CD8-positive, alpha-beta memory T cell (primary cell): ENCODE measurements at regions not wholly inside any gene's neighbourhood (a gene's known extent, or its start where the extent isn't known, plus 50 kb on each side); places are given as distances from the start of the nearest gene placed in this dataset.

Experiments used
- CTCF ChIA-PET: fragments of 350-600 bp; sonication (Branson Sonifier 250); formaldehyde crosslinking; loops from one replicate; lab custom pipeline; 2021; ENCODE audit warnings: antibody characterized with exemption; lab: Charles Lee
- POLR2A ChIA-PET: fragments of 350-600 bp; sonication (Branson Sonifier 250); formaldehyde crosslinking; loops from one replicate; lab custom pipeline; 2021; ENCODE audit warnings: antibody characterized with exemption; lab: Charles Lee
- DNase-seq, 5 donors: peaks; one replicate each; pipeline versions ENCODE4 v3.0.0 to v3.0.0-alpha.2; 2020 to 2022; ENCODE audit warnings: mixed read lengths in 1 of 5
- H3K27ac ChIP-seq: one replicate; pipeline ENCODE4 v1.7.0; 2013; ENCODE audit warnings: low read depth, mild to moderate bottlenecking, low read length, moderate library complexity
- H3K27me3 ChIP-seq: 2 replicates; pipeline ENCODE4 v1.7.0; 2013; ENCODE audit warnings: low read length, mild to moderate bottlenecking; ENCODE audit not compliant: insufficient read depth, poor library complexity, severe bottlenecking
- H3K36me3 ChIP-seq: 2 replicates; pipeline ENCODE4 v1.7.0; 2013; ENCODE audit warnings: mild to moderate bottlenecking, low read length, moderate library complexity; ENCODE audit not compliant: insufficient read depth
- H3K4me1 ChIP-seq: 2 replicates; pipeline ENCODE4 v1.7.0; 2013; ENCODE audit warnings: mild to moderate bottlenecking, low read length, moderate library complexity; ENCODE audit not compliant: insufficient read depth
- H3K4me3 ChIP-seq: 2 replicates; pipeline ENCODE4 v1.7.0; 2013; ENCODE audit warnings: mild to moderate bottlenecking, low read length
- H3K9me3 ChIP-seq: 2 replicates; pipeline ENCODE4 v1.7.0; 2013; ENCODE audit warnings: mild to moderate bottlenecking, low read length
- H3K27ac Mint-ChIP-seq, 8 donors: one replicate each; pipeline ENCODE4 v1.8.0; 2020 to 2021; ENCODE audit warnings: mixed read lengths in 8 of 8, mild to moderate bottlenecking in 6 of 8, inconsistent platforms in 3 of 8, moderate library complexity in 3 of 8
- H3K27me3 Mint-ChIP-seq, 2 donors: one replicate each; pipeline ENCODE4 v1.8.0; 2020 to 2021; ENCODE audit warnings: mixed read lengths in 2 of 2, mild to moderate bottlenecking in 1 of 2, moderate library complexity in 1 of 2
- H3K36me3 Mint-ChIP-seq, 3 donors: one replicate each; pipeline ENCODE4 v1.8.0; 2020 to 2021; ENCODE audit warnings: mixed read lengths in 3 of 3, inconsistent platforms in 1 of 3, mild to moderate bottlenecking in 1 of 3
- H3K4me1 Mint-ChIP-seq, 3 donors: one replicate each; pipeline ENCODE4 v1.8.0; 2020 to 2021; ENCODE audit warnings: mixed read lengths in 3 of 3, inconsistent platforms in 1 of 3, mild to moderate bottlenecking in 1 of 3
- H3K4me3 Mint-ChIP-seq, 7 donors: one replicate each; pipeline ENCODE4 v1.8.0; 2020 to 2021; ENCODE audit warnings: mixed read lengths in 7 of 7, mild to moderate bottlenecking in 6 of 7, moderate library complexity in 4 of 7, inconsistent platforms in 2 of 7
- H3K9me3 Mint-ChIP-seq, 5 donors: one replicate each; pipeline ENCODE4 v1.8.0; 2020 to 2022; ENCODE audit warnings: mixed read lengths in 5 of 5, mild to moderate bottlenecking in 3 of 5, moderate library complexity in 2 of 5, inconsistent platforms in 1 of 5

DNA sequence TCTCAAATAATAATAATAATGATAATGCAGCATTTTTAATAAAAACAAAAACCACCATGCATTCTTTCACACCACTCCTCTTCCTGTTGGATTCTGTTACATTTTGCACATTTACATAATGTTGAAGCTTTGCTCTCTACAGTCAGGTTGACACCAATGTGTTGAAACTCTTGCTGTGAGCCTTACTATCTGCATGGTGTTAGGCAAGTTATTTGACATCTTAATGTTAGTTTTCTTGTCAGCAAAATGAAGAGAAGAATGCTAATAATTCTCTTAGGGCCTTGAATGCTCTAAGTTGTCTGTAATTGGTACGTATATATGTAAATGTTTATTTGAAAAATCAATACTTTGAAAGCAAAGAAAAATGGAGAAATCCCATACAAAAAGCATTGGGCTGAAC lies 525.5 kb upstream of the PTGER4 start:
- H3K9me3 Mint-ChIP-seq, result no peaks in the 10 kb centered on the region
- H3K27me3 ChIP-seq, result no peaks in the 10 kb centered on the region
- H3K27ac Mint-ChIP-seq, result no peak overlapping the region
- no peak overlapping the region for H3K4me3 Mint-ChIP-seq
- H3K4me3 ChIP-seq, result no peak overlapping the region
- peaks cover 0 to 4% (median 0%) of the 10 kb centered on the region in 3 donors for H3K36me3 Mint-ChIP-seq
- H3K27me3 Mint-ChIP-seq, result peaks cover 0 to 2% of the 10 kb centered on the region in 2 donors
- no peak for DNase-seq
- CTCF ChIA-PET, result no interaction called here
- no peaks in the 10 kb centered on the region for H3K9me3 ChIP-seq
- POLR2A ChIA-PET, result no interaction called here
- H3K36me3 ChIP-seq, result no peaks in the 10 kb centered on the region
- no peaks in the 10 kb centered on the region for H3K4me1 Mint-ChIP-seq
- no peak overlapping the region for H3K27ac ChIP-seq
- no peaks in the 10 kb centered on the region for H3K4me1 ChIP-seq

- no peaks in the 10 kb centered on the region for H3K9me3 ChIP-seq
- POLR2A ChIA-PET, result no interaction called here
- no peaks in the 10 kb centered on the region for H3K36me3 ChIP-seq
- DNase-seq, result no peak
- Mint-ChIP-seq H3K27ac (peak overlapping the region in 2 of 8 donors; percentile 0 to 64), H3K4me3 (no peak overlapping the region), H3K9me3 (no peaks in the 10 kb centered on the region), H3K4me1 (no peaks in the 10 kb centered on the region), H3K36me3 (peaks cover 0 to 4% (median 0%) of the 10 kb centered on the region in 3 donors), H3K27me3 (peaks cover 0 to 2% of the 10 kb centered on the region in 2 donors)
- no peaks in the 10 kb centered on the region for H3K27me3 ChIP-seq
- CTCF ChIA-PET, result no interaction called here
- no peaks in the 10 kb centered on the region for H3K4me1 ChIP-seq
- no peak overlapping the region for H3K4me3 ChIP-seq
- H3K27ac ChIP-seq, result no peak overlapping the region
Observed at GRCh38 chr5:40150896-40151295, 528.8 kb upstream of the PTGER4 start.

DNA sequence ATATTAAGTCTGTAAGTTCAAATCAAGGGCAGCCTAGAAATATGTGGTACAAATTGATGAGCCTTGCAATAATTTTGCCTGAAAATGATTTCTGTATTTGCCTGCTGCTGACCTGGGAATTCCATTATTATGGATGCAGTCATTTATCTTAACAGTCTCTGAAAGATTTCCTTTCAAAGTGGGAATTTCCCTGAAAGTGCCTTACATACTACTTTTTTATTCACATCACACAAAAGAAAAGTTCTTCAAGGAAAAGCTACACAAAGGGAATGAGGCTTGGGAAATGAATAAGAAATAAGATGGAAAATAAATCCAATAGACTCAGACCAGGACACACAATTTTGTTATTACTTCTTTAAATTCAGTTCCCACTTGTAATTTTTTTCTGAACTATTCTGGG lies 537.8 kb upstream of the PTGER4 start:
- ChIA-PET CTCF (no interaction called here), POLR2A (no interaction called here)
- Histone ChIP-seq H3K9me3 (no peaks in the 10 kb centered on the region), H3K27ac (no peak overlapping the region), H3K27me3 (no peaks in the 10 kb centered on the region), H3K4me1 (no peaks in the 10 kb centered on the region), H3K36me3 (no peaks in the 10 kb centered on the region), H3K4me3 (no peak overlapping the region)
- no peak for DNase-seq
- no peaks in the 10 kb centered on the region for H3K27me3 Mint-ChIP-seq
- no peak overlapping the region for H3K4me3 Mint-ChIP-seq
- no peaks in the 10 kb centered on the region for H3K4me1 Mint-ChIP-seq
- H3K9me3 Mint-ChIP-seq, result no peaks in the 10 kb centered on the region
- no peaks in the 10 kb centered on the region for H3K36me3 Mint-ChIP-seq
- no peak overlapping the region for H3K27ac Mint-ChIP-seq

DNA sequence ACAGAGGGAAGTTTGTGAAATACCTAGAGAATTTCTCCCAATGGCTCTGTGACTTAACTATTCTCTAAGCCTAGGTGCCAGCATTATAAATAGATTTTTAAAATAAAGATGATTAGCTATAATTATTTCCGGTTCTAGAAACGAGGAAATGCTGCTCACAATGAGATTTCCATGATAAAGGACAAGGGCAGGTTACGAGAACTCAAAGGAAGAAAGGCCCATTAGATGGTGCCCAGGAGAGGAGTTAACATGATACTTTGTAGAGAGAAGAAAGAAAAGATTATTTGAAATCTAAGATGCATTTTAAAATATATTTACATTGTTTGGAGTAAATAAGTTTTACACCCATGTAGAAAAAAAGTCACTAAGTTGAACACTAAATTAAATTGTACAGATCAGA lies 538.3 kb upstream of the PTGER4 start:
- no peaks in the 10 kb centered on the region for H3K36me3 Mint-ChIP-seq
- Histone ChIP-seq H3K36me3 (no peaks in the 10 kb centered on the region), H3K27me3 (no peaks in the 10 kb centered on the region), H3K4me3 (no peak overlapping the region), H3K27ac (no peak overlapping the region), H3K9me3 (no peaks in the 10 kb centered on the region), H3K4me1 (no peaks in the 10 kb centered on the region)
- no peak for DNase-seq
- POLR2A ChIA-PET, result no interaction called here
- CTCF ChIA-PET, result no interaction called here
- H3K9me3 Mint-ChIP-seq, result no peaks in the 10 kb centered on the region
- no peak overlapping the region for H3K4me3 Mint-ChIP-seq
- H3K27ac Mint-ChIP-seq, result no peak overlapping the region
- H3K27me3 Mint-ChIP-seq, result no peaks in the 10 kb centered on the region
- no peaks in the 10 kb centered on the region for H3K4me1 Mint-ChIP-seq

DNA sequence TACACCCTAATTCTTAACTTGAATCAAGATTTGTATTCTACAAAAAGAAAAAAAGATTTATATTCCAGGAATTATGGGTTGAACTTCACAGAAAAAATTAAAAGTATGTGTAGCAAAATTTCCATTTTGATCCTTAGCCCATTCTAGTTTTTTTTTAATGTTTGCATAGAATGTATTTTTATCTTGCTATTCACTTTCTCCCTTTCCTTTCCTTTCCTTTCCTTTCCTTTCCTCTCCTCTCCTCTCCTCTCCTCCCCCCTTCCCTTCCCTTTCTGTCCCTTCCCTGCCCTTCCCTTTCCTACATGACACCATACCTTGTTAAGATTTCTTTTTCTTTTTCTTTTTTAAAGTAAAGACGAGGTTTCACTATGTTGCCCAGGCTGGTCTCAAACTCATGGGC lies 542.5 kb upstream of the PTGER4 start:
- Histone ChIP-seq H3K4me3 (no peak overlapping the region), H3K4me1 (no peaks in the 10 kb centered on the region), H3K36me3 (no peaks in the 10 kb centered on the region), H3K9me3 (no peaks in the 10 kb centered on the region), H3K27me3 (no peaks in the 10 kb centered on the region), H3K27ac (no peak overlapping the region)
- Mint-ChIP-seq H3K9me3 (no peaks in the 10 kb centered on the region), H3K4me1 (no peaks in the 10 kb centered on the region), H3K27ac (no peak overlapping the region), H3K27me3 (peaks cover 0 to 2% of the 10 kb centered on the region in 2 donors), H3K36me3 (peaks cover 0 to 2% (median 0%) of the 10 kb centered on the region in 3 donors), H3K4me3 (no peak overlapping the region)
- CTCF ChIA-PET, result no interaction called here
- POLR2A ChIA-PET, result no interaction called here
- no peak for DNase-seq

- H3K9me3 ChIP-seq, result no peaks in the 10 kb centered on the region
- H3K4me1 ChIP-seq, result no peaks in the 10 kb centered on the region
- H3K4me3 ChIP-seq, result no peak overlapping the region
- H3K27me3 ChIP-seq, result no peaks in the 10 kb centered on the region
- DNase-seq, result no peak
- peaks cover 0 to 14% (median 0%) of the 10 kb centered on the region in 3 donors for H3K36me3 Mint-ChIP-seq
- H3K9me3 Mint-ChIP-seq, result no peaks in the 10 kb centered on the region
- H3K4me3 Mint-ChIP-seq, result no peak overlapping the region
- H3K36me3 ChIP-seq, result no peaks in the 10 kb centered on the region
- ChIA-PET CTCF (no interaction called here), POLR2A (no interaction called here)
- H3K27ac Mint-ChIP-seq, result no peak overlapping the region
- peaks cover 0 to 2% of the 10 kb centered on the region in 2 donors for H3K27me3 Mint-ChIP-seq
- H3K27ac ChIP-seq, result no peak overlapping the region
- no peaks in the 10 kb centered on the region for H3K4me1 Mint-ChIP-seq
Observed at GRCh38 chr5:40134883-40135520, 544.7 kb upstream of the PTGER4 start.

GRCh38 chr5:40124367-40124766 lies 555.3 kb upstream of the PTGER4 start:
- Histone ChIP-seq H3K27me3 (no peaks in the 10 kb centered on the region), H3K9me3 (no peaks in the 10 kb centered on the region), H3K4me1 (no peaks in the 10 kb centered on the region), H3K4me3 (no peak overlapping the region), H3K36me3 (no peaks in the 10 kb centered on the region), H3K27ac (no peak overlapping the region)
- Mint-ChIP-seq H3K36me3 (peaks cover 1 to 30% (median 3%) of the 10 kb centered on the region in 3 donors), H3K27me3 (peaks cover 0 to 2% of the 10 kb centered on the region in 2 donors), H3K4me3 (no peak overlapping the region), H3K9me3 (peaks cover 4 to 19% (median 16%) of the 10 kb centered on the region in 5 donors), H3K27ac (no peak overlapping the region), H3K4me1 (peaks cover 13 to 20% (median 15%) of the 10 kb centered on the region in 3 donors)
- DNase-seq, result no peak
- ChIA-PET CTCF (no interaction called here), POLR2A (no interaction called here)

DNA sequence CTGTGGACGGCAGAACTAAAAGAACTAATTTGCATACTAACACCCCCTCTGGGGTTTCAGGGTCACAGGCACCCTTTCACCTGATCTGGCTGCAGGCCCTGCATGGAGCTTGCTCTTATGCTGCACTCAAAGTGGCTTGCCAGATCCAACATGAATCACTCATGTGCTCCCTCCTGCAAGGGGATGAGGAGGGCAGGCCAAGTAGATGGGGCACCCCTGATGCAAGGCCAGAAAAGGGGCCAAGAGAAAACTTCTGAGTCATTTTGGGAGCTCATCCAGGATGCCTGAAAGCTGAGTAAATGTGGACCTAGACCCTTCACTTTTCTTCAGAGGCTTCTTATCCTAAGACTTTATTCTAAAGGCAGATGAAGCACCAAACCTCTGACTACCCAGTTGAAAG lies 558.5 kb upstream of the PTGER4 start:
- Mint-ChIP-seq H3K4me3 (no peak overlapping the region), H3K36me3 (peaks cover 1 to 19% (median 3%) of the 10 kb centered on the region in 3 donors), H3K4me1 (no peaks in the 10 kb centered on the region), H3K9me3 (peaks cover 4 to 16% (median 14%) of the 10 kb centered on the region in 5 donors), H3K27ac (no peak overlapping the region), H3K27me3 (no peaks in the 10 kb centered on the region)
- Histone ChIP-seq H3K27ac (no peak overlapping the region), H3K36me3 (no peaks in the 10 kb centered on the region), H3K4me3 (no peak overlapping the region), H3K9me3 (no peaks in the 10 kb centered on the region), H3K27me3 (no peaks in the 10 kb centered on the region), H3K4me1 (no peaks in the 10 kb centered on the region)
- DNase-seq, result no peak
- CTCF ChIA-PET, result no interaction called here
- POLR2A ChIA-PET, result no interaction called here
